COLO668 (cell line): ENCODE measurements at regions not wholly inside any gene's neighbourhood (a gene's known extent, or its start where the extent isn't known, plus 50 kb on each side); places are given as distances from the start of the nearest gene placed in this dataset.

ENCODE experiments used
- DNase-seq: peaks from one replicate; lab custom pipeline; 2025; ENCODE audit not compliant: unreplicated experiment; lab: John Stamatoyannopoulos, UW

DNA sequence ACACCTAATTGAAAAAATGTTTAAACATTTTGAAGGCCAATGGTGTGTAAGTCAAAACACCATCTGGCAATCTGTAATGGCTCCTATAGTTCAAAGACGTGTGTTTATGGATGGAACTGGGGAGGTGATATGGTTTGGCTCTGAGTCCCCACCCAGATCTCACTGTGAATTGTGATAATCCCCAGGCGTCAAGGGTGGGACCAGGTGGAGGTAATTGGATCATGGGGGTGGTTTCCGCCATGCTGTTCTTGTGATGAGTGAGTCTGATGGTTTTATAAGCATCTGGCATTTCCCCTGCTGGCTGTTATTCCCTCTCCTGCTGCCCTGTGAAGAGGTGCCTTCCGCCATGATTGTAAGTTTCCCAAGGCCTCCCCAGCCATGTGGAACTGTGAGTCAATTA, 52.2 kb downstream of the ADRA2C start:
- no peak for DNase-seq

DNA sequence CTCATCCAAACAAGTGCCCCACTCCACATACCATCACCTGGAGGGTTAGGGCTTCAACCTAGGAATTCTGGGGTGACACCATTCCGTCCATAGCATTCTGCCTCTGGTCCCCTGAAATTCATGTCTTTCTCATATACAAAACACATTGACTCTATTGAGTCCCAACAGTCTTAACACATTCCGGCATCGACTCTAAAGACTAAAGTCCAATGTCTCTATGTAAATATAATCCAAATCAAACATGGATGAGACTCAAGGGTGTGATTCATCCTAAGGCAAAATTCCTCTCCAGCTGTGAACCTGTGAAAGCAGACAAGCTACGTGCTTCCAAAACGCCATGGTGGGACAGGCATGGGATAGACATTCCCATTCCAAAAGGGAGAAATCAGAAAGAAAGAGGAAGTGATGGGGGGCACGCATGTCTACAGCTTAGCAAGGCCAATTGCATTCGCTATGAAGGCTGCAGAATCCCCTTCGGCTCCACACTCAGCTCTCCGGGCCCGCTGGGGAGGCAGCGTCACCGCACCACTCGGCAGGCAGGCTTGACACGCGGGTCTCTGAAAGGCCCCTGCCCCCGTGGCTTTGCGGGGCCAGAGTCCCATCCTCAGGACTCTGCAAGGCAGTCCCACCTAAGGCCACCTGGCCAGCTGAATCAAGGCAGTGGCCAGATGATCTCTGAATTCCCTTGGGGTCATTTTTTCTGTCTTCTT, 53.2 kb downstream of the ADRA2C start:
- peak; percentile 10 for DNase-seq

DNA sequence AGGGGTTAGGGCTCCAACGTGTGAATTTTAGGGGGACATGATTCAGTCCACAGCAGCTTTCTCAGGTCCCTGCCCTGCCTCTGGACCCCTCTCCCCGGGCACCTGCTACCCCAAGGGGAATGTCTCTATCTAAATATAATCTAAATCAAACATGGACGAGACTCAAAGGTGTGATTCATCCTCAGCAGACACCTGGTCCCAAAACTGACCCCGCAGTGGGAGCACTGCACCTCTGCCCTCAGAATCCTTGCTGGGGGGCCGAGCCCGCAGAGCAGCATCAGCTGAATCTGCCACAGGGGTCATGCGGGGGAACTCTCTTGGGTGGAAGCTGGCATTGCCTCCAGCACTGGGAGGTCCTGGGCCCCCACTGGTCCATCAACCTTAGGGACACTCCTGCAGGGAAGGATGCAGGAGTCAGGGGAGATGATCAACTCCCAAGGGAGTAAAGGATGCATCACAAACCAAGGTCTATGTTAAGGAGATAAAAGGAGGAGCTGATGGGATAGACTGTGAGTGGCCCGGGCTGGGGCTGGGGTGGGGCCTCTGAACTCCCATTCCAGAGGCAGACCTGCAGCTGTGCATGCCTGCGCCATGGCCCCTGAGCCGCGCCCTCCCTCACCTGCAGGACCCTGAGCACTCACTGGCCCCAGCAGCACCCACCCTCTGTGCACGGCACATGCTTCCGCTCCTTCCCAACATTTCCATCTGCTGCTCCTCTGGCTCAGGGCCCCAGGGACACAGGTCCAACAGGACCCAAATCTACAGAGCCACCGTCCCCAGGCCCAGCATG, 54.0 kb downstream of the ADRA2C start:
- DNase-seq = no peak

GRCh38 chr4:3820806-3821579, 54.8 kb downstream of the ADRA2C start:
- no peak for DNase-seq

GRCh38 chr4:3821580-3822229, 55.5 kb downstream of the ADRA2C start:
- DNase-seq = no peak

DNA sequence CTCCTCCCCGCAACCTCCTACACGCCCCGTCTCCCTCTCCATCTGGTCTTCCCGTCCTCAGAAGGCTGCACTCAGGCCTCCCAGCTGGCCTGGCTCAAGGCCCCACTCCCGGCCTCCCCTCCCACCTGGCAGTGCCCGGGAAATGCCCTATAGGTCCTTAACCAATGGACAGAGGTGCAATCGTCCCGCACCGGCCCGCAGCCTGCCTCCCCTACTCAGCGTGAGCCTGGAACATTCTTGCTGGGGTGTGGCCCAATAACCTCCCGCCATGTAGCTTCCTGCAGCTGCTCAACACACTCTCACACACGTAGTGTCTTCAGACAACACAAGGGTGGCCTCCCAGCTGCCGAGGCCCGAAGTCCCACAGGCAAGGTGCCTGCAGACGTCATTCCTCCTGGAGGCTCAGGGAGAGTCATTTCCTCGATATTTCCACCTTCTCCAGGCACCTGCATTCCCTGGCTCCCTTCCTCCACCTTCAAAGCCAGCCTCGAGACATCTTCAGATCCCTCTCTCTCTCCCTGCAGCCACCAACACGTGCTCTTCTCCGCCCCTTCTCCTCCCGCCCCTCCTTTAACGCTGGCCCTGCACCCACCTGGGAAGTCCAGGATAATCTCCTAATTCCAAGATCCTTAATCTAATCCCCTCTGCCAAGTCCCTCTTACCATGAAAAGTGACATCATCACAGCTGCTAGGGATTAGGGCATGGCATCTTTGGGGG, 56.2 kb downstream of the ADRA2C start:
- peak; percentile 15 for DNase-seq

GRCh38 chr4:3823496-3824341, 57.5 kb downstream of the ADRA2C start:
- no peak for DNase-seq

GRCh38 chr4:3824521-3825270, 58.5 kb downstream of the ADRA2C start:
- no peak for DNase-seq

DNA sequence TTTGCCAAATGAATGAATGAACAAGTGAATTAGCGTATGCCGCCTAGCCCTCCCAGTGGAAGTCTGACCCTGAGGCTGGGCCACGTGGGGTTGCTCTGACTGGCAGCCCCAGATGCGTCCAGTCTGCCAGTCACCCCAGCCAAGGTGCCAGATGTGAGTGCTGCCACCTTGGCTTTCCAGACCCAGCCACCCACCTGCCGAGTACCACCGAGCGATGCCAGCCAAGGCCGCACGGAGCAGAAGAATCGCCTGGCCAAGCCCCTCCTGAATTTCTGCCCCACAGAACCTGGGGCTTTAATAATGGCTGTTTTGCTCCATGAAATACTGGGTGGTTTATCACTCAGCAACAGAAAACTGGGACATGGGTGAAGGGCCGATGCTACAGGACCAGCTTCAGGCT, 59.3 kb downstream of the ADRA2C start:
- DNase-seq = no peak

DNA sequence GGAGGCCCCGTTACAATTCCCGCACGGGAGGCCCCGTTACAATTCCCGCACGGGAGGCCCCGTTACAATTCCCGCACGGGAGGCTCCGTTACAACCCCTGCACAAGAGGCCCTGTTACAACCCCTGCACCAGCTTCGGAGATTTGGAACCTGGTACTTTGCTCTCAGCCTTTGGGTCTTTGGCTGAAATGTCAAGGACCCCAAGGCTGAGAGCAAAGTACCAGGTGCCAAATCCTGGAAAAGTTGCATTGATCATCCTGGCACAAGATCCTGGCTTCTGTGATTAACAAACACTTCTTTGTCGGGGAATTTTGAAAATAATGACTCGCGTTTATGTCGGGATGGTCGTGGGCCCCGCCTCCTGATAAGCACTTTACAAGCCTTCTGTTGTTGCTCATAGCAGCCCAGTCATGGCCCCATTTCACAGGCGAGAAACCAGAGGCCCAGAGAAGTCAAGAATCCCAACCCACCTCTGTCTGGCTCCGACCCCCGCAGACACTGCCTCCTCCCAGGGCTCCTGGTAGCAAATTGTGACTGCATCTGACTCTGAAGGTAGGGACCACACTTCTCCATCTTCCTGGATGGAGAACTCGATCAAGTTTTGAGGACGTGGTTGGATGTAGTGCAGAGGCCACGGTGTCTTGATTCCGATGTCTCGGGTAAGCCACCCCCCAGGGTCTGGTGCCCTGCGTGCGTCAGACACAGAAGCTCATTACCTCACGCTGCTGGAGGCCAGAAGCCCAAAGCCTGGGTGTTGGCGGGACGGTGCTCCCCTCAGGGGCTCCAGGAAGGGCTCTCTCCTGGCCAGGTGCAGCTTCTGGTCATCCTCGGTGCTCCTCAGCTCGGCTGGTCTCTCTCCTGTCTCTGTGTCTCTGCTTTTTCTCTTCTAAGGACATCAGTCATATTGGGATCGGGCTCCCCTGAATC, 60.3 kb downstream of the ADRA2C start:
- DNase-seq = no peak

GRCh38 chr4:3827616-3828492, 61.7 kb downstream of the ADRA2C start:
- DNase-seq = peak; percentile 6

GRCh38 chr4:3828546-3828945, 62.4 kb downstream of the ADRA2C start:
- DNase-seq = no peak

GRCh38 chr4:3829211-3829955, 63.2 kb downstream of the ADRA2C start:
- no peak for DNase-seq

DNA sequence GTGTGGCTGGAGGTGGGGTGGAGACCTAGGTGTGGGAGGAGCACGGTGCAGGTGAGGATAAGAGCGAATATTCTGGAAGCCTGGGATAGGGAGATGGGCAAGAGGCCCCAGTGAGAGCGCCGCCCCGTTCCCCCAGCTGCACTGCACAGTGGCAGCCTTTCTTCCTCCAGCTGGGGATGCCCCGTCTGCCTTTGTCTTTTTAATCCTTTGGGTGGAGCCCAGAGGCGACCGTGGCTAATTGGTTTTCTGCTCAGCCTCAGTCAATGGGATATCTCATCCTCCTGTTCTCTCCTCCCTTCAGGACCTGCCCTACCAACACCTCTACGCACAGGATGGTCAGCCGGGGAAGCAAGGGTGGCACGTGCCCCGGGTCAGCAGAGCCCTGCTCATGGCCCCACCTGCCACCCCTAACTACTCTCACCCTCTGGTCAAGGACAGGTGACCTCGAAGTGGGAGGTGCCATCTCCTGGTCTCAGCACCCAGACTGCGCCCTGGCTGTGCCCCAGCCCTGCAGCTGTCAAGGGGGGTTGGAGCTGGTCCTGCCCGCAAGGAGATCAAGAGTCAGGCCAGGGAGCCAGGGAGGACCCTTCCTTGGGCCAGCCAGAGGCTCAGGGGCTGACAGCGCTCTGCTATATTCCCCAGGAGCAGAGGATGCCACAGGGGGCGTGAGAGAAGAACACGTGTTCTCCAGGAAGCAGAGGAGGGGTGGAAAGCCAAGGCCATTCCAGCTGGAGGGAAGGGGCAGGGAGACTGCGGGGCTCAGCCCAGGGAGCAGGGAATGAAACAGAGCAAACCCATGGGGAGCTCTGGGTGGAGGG, 64.0 kb downstream of the ADRA2C start:
- peak; percentile 29 for DNase-seq

GRCh38 chr4:3830774-3831528, 64.8 kb downstream of the ADRA2C start:
- DNase-seq = no peak
